GM18861 (cell line): ENCODE measurements at regions not wholly inside any gene's neighbourhood (a gene's known extent, or its start where the extent isn't known, plus 50 kb on each side); places are given as distances from the start of the nearest gene placed in this dataset.

Source experiments
- ATAC-seq: cut with Tn5 transposase; IDR thresholded peaks from one replicate; pipeline ENCODE4 v1.9.1; 2021; ENCODE audit not compliant: unreplicated experiment

DNA sequence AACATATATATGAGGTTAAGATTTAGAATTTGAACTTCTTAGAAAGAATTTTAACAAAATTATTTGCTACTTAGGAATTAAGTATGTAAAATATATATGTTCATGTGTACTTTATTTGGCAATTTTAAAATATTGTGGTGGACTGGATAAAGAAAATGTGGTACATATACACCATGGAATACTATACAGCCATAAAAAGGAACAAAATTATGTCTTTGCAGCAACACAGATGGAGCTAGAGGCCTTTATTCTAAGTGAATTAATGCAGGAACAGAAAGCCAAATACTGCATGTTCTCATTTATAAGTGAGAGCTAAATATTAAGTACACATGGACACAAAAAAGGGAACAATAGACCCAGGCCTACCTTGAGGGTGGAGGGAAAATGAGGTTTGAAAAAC is 72.2 kb upstream of the FMN2 start:
- no peak for ATAC-seq

DNA sequence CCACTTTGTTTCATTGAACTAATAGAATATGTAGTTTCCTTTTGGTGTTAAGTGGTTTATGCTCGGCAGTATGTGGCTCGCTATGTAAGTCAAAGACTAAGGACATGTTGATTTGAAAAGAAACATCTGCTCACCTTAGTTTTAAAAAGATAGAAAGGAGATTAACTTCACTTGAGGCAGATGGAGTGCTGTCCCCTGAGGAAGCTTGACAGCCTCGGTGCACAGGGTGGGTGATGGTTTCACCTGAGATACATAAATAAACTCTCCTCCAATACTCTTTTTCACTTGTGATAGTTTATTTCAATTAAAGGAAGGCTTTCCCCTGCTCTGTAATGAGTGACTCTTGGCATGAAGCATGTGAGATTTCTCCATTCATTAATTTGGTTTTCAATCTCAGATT is 70.8 kb upstream of the FMN2 start:
- ATAC-seq: no peak

DNA sequence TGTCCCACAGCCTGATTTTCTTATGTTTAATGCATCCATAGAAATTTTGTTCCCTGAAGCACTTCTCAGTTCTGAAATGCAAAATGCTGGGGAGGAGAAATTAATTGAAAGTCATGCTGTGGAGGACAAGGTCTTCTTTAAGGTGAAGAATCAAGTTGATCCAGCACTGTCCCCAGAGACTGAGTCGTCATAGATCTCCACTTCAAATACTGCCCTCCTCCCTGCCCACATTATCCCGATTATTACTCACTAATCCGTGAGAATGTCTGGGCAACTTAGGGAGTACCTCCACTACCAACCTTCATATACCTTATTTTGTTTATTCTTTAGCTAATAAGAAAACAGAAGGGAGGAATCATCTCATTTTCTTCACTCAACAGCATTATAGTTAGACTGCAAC is 70.0 kb upstream of the FMN2 start:
- no peak for ATAC-seq

DNA sequence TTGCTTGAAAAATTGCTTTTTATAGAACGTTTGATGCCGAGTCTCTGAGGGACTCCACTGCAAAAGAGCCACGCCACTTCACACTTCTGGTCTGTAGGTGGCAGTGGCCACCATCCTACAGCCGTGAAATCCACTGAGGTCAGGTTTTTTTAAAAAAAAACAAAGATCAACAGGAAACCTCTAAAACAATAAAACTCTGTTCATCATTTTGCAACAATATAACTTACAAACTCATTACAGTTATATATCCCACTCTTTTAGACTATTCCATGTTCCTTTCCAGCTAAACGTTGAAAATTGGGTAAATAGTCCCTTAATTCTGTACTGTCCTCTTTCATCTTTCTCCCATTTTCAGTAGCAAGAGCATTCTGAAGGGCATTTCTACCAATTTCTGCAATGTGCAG is 64.6 kb upstream of the FMN2 start:
- ATAC-seq: peak; percentile 83

DNA sequence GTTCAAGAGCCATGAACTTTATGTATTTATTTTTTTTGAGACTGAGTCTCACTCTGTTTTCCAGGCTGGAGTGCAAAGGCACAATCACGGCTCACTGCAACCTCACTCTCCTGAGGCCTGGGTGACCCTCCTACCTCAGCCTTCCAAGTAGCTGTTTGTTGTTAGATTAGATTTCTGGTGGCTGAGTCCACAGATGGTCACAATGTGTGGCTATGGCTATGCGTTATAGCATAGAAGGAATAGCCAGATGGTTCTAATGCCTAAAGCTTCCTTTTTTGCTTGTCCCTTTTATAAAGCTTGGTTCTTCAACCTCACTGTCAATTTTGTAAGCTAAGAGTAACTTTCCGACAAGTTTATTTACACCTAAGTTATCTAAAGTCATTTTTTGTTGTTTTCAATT is 62.3 kb upstream of the FMN2 start:
- no peak for ATAC-seq

DNA sequence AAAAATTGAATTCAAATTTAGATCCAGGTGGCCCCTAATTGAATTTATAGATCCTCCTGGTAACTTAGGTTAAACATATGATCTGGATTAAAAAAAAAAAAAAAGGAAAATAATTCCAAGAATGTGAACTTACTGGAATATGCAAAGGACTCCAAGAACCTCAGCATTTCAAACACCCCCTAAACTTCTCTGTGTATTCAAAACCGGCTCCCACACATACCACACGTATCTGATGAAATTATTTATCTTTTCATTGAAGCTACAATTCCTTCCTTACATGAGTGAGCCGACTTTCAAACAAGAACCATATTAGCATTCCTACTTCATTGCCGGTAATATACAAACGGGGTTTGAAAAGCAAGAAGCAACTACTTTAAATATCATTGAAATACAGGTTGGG is 61.4 kb upstream of the FMN2 start:
- no peak for ATAC-seq

DNA sequence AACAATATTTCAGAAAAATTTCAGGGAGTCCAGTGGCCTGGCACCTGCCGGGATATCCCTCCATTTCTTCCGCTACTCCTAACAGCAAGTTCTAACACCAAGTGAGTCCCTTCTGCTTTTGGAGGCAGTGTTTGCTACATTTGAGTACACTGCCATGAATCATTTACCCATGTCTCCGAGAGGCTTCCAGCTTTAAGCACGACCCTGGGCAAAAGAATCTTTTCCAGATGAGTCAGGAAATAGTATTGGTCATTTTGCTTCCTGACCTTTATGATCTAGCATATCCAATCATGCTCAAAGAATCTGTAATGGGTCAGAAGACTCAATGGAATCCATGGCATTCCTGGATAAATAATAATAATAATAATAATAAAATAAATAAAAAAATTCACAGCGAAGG is 60.7 kb upstream of the FMN2 start:
- ATAC-seq: no peak

DNA sequence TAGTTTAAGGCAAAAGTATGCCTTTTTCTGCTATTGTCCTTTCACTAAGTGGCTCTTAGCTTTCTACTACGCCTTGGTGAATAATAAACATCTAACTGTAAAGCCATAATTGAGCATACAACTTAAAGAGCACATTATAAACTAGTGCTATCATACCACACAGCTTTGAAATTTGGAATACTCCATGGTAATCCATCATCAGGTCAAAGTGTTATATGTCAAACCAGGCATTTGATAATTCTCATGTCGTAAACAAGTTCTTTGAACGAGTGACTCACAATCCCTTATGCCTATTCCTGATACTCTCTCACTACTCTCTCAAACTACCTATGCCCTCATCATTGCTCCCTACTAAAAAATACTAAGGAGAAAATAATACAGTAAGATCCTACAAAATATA is 60.3 kb upstream of the FMN2 start:
- no peak for ATAC-seq

DNA sequence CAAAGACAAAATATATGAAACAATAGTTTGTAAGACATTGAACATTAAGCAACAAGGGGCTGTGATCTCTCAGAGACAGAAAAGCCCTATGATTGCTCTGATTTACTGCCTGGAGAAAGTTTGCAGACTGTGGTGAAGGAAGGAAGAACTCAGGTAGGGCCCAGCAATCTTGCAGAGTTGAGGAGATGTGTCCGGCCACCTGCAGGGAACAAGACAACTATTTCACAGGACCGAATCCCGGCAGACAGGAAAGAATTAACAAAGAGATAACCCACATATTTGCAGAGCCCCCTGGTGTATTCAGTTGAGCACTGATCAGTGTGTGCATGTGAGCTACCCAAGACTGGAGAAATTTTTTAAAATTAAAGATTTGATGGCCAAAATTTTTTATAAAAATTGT is 58.3 kb upstream of the FMN2 start:
- no peak for ATAC-seq

DNA sequence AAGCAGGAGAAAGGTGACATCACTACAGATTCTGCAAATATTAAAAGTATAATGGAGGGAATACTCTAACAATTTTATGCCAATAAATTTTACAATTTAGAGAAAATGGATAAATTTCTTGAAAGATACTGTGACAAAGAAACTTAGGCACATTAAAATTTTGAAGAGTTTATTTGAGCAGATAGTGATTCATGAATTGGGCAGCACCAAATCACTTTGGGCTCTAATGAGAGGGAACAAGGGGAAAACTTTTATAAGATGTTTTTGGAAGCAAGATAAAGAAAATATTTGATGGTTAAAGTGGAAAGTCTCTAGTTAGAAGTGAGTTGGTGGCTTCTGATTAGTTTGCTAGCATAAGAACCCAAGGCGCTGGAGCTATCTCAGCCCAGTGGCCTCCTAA is 55.2 kb upstream of the FMN2 start:
- no peak for ATAC-seq
